Suprapubic skin (tissue), 4 donors: ENCODE measurements at regions not wholly inside any gene's neighbourhood (a gene's known extent, or its start where the extent isn't known, plus 50 kb on each side); places are given as distances from the start of the nearest gene placed in this dataset.

Experiments used
- DNase-seq, 2 donors: peaks; one replicate each; pipeline ENCODE4 v3.0.0-alpha.2; 2019; ENCODE audit warnings: low spot score in 2 of 2
- H3K27ac ChIP-seq: fragments of 200-600 bp; sonication (generic); one replicate; pipeline ENCODE4 v1.5.1; 2019
- H3K27me3 ChIP-seq: fragments of 200-600 bp; sonication (generic); one replicate; pipeline ENCODE4 v1.5.1; 2019
- H3K36me3 ChIP-seq: fragments of 200-600 bp; sonication (generic); one replicate; pipeline ENCODE4 v1.5.1; 2019
- H3K4me1 ChIP-seq: fragments of 200-600 bp; sonication (generic); one replicate; pipeline ENCODE4 v1.5.1; 2019
- H3K4me3 ChIP-seq: fragments of 200-600 bp; sonication (generic); one replicate; pipeline ENCODE4 v1.5.1; 2019; ENCODE audit warnings: mild to moderate bottlenecking
- H3K9me3 ChIP-seq: fragments of 200-600 bp; sonication (generic); one replicate; pipeline ENCODE4 v1.5.1; 2019
- EP300 ChIP-seq: sonication (generic); formaldehyde crosslinking; IDR thresholded peaks from one replicate; pipeline ENCODE4 v1.6.1; 2017; ENCODE audit warnings: antibody characterized with exemption
- POLR2A ChIP-seq, 2 donors: fragments of 450-650 bp; IDR thresholded peaks; one replicate each; pipeline ENCODE4 v1.6.1; 2017; ENCODE audit warnings: antibody characterized with exemption in 2 of 2, mild to moderate bottlenecking in 2 of 2, moderate library complexity in 2 of 2
- POLR2AphosphoS5 ChIP-seq, 3 donors: sonication (generic); formaldehyde crosslinking; IDR thresholded peaks; one replicate each; pipeline ENCODE4 v1.6.1; 2017; ENCODE audit warnings: antibody characterized with exemption in 3 of 3
- WGBS: methylation state at CpG from one replicate; pipeline ENCODE4 v1.1.5; 2018; 5-methylcytosine and 5-hydroxymethylcytosine counted together
- TF ChIP-seq, protein P1 (sequence below), 2 donors: fragments of 200-600 bp in 1 of 2; fragments of 450-650 bp in 1 of 2; sonication (generic) in 1 of 2; IDR thresholded peaks; one replicate each; pipeline ENCODE4 v1.5.1; 2016 to 2019; ENCODE audit warnings: antibody characterized with exemption in 2 of 2, mild to moderate bottlenecking in 1 of 2, moderate library complexity in 1 of 2

DNA sequence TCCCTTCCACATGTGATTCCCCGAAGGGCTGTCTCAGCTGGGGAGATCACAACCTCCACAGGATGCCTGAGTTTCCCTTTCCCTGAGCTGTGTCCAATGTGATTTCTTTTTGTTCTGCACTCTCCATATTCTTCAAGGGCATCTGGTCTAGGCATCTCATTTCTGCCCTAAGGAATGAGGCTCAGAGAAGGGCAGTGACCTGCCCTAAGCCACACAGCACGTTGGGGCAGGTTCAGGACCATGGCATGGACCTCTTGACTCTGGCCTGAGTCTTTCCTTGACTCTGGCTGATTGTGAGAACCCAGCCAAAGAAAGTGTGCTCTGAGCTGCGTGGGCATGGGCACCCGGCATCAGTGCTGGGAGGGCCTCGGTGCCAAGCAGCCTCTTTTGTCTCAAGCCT, 590.3 kb downstream of the PTPRU start:
- no peak for DNase-seq
- H3K4me1 ChIP-seq, result no peaks in the 10 kb centered on the region
- H3K9me3 ChIP-seq, result no peaks in the 10 kb centered on the region
- H3K4me3 ChIP-seq, result no peak overlapping the region
- H3K27ac ChIP-seq, result no peak overlapping the region
- TF ChIP-seq, protein P1, sequence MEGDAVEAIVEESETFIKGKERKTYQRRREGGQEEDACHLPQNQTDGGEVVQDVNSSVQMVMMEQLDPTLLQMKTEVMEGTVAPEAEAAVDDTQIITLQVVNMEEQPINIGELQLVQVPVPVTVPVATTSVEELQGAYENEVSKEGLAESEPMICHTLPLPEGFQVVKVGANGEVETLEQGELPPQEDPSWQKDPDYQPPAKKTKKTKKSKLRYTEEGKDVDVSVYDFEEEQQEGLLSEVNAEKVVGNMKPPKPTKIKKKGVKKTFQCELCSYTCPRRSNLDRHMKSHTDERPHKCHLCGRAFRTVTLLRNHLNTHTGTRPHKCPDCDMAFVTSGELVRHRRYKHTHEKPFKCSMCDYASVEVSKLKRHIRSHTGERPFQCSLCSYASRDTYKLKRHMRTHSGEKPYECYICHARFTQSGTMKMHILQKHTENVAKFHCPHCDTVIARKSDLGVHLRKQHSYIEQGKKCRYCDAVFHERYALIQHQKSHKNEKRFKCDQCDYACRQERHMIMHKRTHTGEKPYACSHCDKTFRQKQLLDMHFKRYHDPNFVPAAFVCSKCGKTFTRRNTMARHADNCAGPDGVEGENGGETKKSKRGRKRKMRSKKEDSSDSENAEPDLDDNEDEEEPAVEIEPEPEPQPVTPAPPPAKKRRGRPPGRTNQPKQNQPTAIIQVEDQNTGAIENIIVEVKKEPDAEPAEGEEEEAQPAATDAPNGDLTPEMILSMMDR (IDR thresholded peaks at IDR 0.05), result no peak
- no peak for TF ChIP-seq EP300
- no peaks in the 10 kb centered on the region for H3K36me3 ChIP-seq
- peaks cover 66% of the 10 kb centered on the region for H3K27me3 ChIP-seq
- 75% methylated on average over 5 of the region's 5 CpGs for WGBS

DNA sequence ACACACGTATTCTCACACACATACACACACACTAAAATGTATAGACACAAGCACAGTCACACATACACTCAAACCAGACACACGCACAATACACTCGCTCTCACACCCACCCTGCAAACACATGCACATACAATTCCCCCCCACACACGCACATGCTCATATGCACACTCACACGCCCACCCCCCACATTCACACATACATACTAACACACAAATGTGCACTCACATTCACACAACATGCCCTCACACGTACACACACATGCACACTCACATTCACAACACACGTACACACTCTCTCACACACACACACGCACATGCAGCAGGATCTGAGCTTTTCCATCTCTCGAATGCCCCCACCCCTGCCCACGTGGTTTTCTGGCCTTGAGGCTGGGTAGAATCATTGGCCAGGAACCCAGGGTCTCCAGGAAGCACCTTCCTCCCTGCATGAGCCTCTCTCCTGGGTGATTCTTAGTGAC, 589.7 kb downstream of the PTPRU start:
- Histone ChIP-seq H3K27me3 (peaks cover 63% of the 10 kb centered on the region), H3K27ac (no peak overlapping the region), H3K36me3 (no peaks in the 10 kb centered on the region), H3K4me3 (no peak overlapping the region), H3K9me3 (no peaks in the 10 kb centered on the region), H3K4me1 (no peaks in the 10 kb centered on the region)
- WGBS, result 81% methylated on average over 10 of the region's 10 CpGs
- TF ChIP-seq POLR2AphosphoS5 (IDR thresholded peaks at IDR 0.05) (no peak), EP300 (no peak), POLR2A (IDR thresholded peaks at IDR 0.05) (no peak)
- TF ChIP-seq, protein P1 (IDR thresholded peaks at IDR 0.05), result no peak
- no peak for DNase-seq

DNA sequence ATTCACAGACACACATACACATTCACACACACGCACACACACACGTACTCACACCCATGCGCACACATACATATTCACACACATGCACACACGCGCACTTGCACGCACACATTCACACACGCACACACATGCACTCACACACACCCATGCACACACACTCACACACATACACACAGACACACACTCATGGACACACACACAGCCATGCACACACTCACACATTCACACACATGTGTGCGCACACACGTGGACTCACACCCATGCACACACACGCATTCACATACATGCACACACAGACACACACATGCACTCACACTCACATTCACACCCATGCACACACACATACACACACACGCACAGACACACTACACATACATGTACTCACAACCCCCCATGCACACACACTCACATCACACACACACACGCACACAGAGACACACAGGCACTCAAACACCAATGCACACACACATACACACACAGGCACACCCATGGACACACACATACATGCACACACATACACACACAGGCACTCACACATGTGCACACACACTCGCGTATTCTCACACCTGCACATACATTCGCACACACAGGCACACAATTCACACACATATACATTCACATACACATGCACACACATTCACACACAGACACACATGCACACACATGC, 589.1 kb downstream of the PTPRU start:
- Histone ChIP-seq H3K9me3 (no peaks in the 10 kb centered on the region), H3K36me3 (no peaks in the 10 kb centered on the region), H3K27me3 (peaks cover 60% of the 10 kb centered on the region), H3K27ac (no peak overlapping the region), H3K4me1 (no peaks in the 10 kb centered on the region), H3K4me3 (no peak overlapping the region)
- WGBS, result 94% methylated on average over 15 of the region's 15 CpGs
- TF ChIP-seq EP300 (no peak), POLR2A (IDR thresholded peaks at IDR 0.05) (no peak), POLR2AphosphoS5 (IDR thresholded peaks at IDR 0.05) (no peak)
- TF ChIP-seq, protein P1 (IDR thresholded peaks at IDR 0.05), result no peak
- no peak for DNase-seq

DNA sequence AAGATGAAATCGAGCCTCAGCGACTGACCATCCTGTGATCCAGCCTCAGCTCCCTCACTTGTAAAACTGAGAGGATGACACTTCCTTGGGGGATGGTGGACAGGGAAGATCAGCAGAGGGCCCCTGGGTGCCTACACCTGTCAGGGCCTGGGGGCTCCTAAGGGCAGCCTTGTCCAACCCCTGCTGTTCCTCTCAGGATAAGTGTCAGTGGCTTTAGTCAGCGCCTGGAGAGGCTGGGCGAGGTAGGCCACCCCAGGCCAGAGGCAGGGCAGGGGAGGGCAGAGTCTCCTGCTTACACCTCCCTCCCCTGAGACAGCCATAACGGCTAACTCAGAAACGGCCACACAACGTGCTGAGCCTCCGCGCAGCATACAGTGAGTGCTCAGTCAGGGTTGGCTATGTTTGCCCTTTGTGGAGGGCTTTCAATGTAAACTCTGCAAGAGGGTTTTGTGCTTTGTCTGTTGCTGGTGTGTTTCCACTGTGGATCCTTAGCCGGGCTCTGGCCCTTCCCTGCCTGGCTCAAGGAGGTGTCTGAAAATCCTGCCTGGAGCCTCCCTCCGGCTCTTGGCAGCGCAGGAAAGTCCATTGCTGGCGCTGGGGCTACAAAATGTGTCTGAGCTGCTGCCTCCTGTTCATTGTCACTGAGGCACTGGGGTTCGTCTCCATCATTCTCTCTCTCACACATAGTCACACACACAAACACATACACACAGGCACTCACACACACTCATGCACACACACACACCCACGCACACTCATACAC, 588.4 kb downstream of the PTPRU start:
- Histone ChIP-seq H3K36me3 (no peaks in the 10 kb centered on the region), H3K27ac (no peak overlapping the region), H3K9me3 (no peaks in the 10 kb centered on the region), H3K4me3 (no peak overlapping the region), H3K4me1 (no peaks in the 10 kb centered on the region), H3K27me3 (peaks cover 52% of the 10 kb centered on the region)
- 55% methylated on average over 10 of the region's 15 CpGs for WGBS
- no peak for TF ChIP-seq POLR2AphosphoS5 (IDR thresholded peaks at IDR 0.05)
- no peak for TF ChIP-seq EP300
- TF ChIP-seq POLR2A (IDR thresholded peaks at IDR 0.05), result no peak
- TF ChIP-seq, protein P1 (IDR thresholded peaks at IDR 0.05), result no peak
- no peak for DNase-seq

DNA sequence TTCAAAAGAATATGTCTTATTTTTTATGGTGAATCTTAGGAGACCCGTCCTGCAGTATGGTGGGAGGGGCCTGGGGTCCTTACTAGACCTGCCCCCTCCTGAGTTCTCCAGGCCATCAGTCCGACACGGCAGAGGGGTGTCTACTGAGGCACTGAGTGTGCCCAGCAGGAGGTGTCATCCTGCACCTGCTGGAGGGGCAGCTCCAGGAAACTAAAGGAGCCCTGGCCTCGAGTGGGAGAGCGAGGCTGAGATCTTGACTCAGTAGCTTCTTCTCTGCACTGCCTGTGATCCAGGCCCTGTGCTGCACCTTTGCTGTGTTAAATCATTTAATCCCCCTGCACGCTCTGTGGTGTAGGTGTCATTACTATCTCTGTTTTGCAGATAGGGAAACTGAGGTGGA, 587.7 kb downstream of the PTPRU start:
- Histone ChIP-seq H3K9me3 (no peaks in the 10 kb centered on the region), H3K4me1 (no peaks in the 10 kb centered on the region), H3K27ac (no peak overlapping the region), H3K4me3 (no peak overlapping the region), H3K27me3 (peaks cover 50% of the 10 kb centered on the region), H3K36me3 (no peaks in the 10 kb centered on the region)
- TF ChIP-seq EP300 (no peak), POLR2AphosphoS5 (IDR thresholded peaks at IDR 0.05) (no peak), POLR2A (IDR thresholded peaks at IDR 0.05) (no peak)
- TF ChIP-seq, protein P1 (IDR thresholded peaks at IDR 0.05), result no peak
- DNase-seq, result no peak
- WGBS, result 53% methylated on average over 6 of the region's 6 CpGs
